Thoracic aorta (tissue), 2 donors: ENCODE measurements at regions not wholly inside any gene's neighbourhood (a gene's known extent, or its start where the extent isn't known, plus 50 kb on each side); places are given as distances from the start of the nearest gene placed in this dataset.

Source experiments
- ATAC-seq: fragments of 150-250 bp; one replicate; pipeline ENCODE4 v1.8.0; 2017; ENCODE audit warnings: low read depth; ENCODE audit not compliant: insufficient number of reproducible peaks, low FRiP score
- DNase-seq: peaks from one replicate; pipeline ENCODE4 v3.0.0-alpha.2; 2020; ENCODE audit warnings: low spot score
- H3K27ac ChIP-seq, 2 donors: fragments of 200-600 bp; sonication (generic); 1 replicate in 1 of 2; 2 replicates in 1 of 2; pipeline ENCODE4 v1.5.1; 2016; ENCODE audit warnings: mild to moderate bottlenecking in 2 of 2, moderate library complexity in 2 of 2
- H3K27me3 ChIP-seq: fragments of 200-600 bp; sonication (generic); replicated peaks from 2 replicates; pipeline ENCODE4 v1.6.0; 2016; ENCODE audit warnings: mild to moderate bottlenecking; ENCODE audit not compliant: insufficient read depth
- H3K36me3 ChIP-seq: fragments of 200-600 bp; sonication (generic); one replicate; pipeline ENCODE4 v1.5.1; 2016
- H3K4me1 ChIP-seq, 2 donors: fragments of 200-600 bp; sonication (generic); 1 replicate in 1 of 2; 2 replicates in 1 of 2; pipeline versions ENCODE4 v1.5.1 to v1.6.0; 2016; ENCODE audit warnings: low read depth in 2 of 2, mild to moderate bottlenecking in 1 of 2; ENCODE audit not compliant: control insufficient read depth in 1 of 2
- H3K4me3 ChIP-seq: fragments of 200-600 bp; sonication (generic); 2 replicates; pipeline ENCODE4 v1.5.1; 2016; ENCODE audit warnings: mild to moderate bottlenecking
- H3K9me3 ChIP-seq: fragments of 200-600 bp; sonication (generic); 2 replicates; pipeline ENCODE4 v1.5.1; 2016
- CTCF ChIP-seq: fragments of 200-600 bp; sonication (generic); IDR thresholded peaks from one replicate; pipeline ENCODE4 v1.5.1; 2019; ENCODE audit warnings: antibody characterized with exemption

- Histone ChIP-seq H3K9me3 (no peaks in the 10 kb centered on the region), H3K27me3 (no peaks in the 10 kb centered on the region), H3K36me3 (no peaks in the 10 kb centered on the region), H3K4me1 (peaks cover 5 to 18% of the 10 kb centered on the region in 2 donors), H3K4me3 (no peak overlapping the region), H3K27ac (no peak overlapping the region)
- DNase-seq = no peak
- ATAC-seq = no peak
- TF ChIP-seq CTCF = no peak
Measured at GRCh38 chr2:240245184-240245583, 104.7 kb upstream of the OTOS start.

- DNase-seq (no peak), ATAC-seq (no peak)
- Histone ChIP-seq H3K27ac (no peak overlapping the region), H3K36me3 (no peaks in the 10 kb centered on the region), H3K4me3 (no peak overlapping the region), H3K4me1 (peaks cover 10 to 23% of the 10 kb centered on the region in 2 donors), H3K9me3 (no peaks in the 10 kb centered on the region), H3K27me3 (no peaks in the 10 kb centered on the region)
- no peak for TF ChIP-seq CTCF
Measured at GRCh38 chr2:240245706-240246105, 105.2 kb upstream of the OTOS start.

GRCh38 chr2:240246173-240246820 is 105.8 kb upstream of the OTOS start:
- Histone ChIP-seq H3K27me3 (no peaks in the 10 kb centered on the region), H3K9me3 (no peaks in the 10 kb centered on the region), H3K36me3 (no peaks in the 10 kb centered on the region), H3K4me1 (peaks cover 14 to 29% of the 10 kb centered on the region in 2 donors), H3K4me3 (no peak overlapping the region), H3K27ac (no peak overlapping the region)
- no peak for TF ChIP-seq CTCF
- ATAC-seq (no peak), DNase-seq (no peak)

GRCh38 chr2:240247241-240247867 is 106.9 kb upstream of the OTOS start:
- no peak for TF ChIP-seq CTCF
- no peak for ATAC-seq
- H3K4me3 ChIP-seq = no peak overlapping the region
- no peak overlapping the region for H3K27ac ChIP-seq
- no peaks in the 10 kb centered on the region for H3K9me3 ChIP-seq
- DNase-seq = no peak
- no peaks in the 10 kb centered on the region for H3K36me3 ChIP-seq
- H3K27me3 ChIP-seq = no peaks in the 10 kb centered on the region
- H3K4me1 ChIP-seq = peaks cover 21 to 40% of the 10 kb centered on the region in 2 donors

- TF ChIP-seq CTCF = no peak
- DNase-seq (no peak), ATAC-seq (no peak)
- H3K9me3 ChIP-seq = no peaks in the 10 kb centered on the region
- no peak overlapping the region for H3K4me3 ChIP-seq
- H3K4me1 ChIP-seq = peaks cover 22 to 47% of the 10 kb centered on the region in 2 donors
- H3K36me3 ChIP-seq = no peaks in the 10 kb centered on the region
- no peak overlapping the region for H3K27ac ChIP-seq
- H3K27me3 ChIP-seq = no peaks in the 10 kb centered on the region
Measured at GRCh38 chr2:240247868-240248720, 107.6 kb upstream of the OTOS start.
